Hippocampal formation (tissue), 2 donors: ENCODE measurements at regions not wholly inside any gene's neighbourhood (a gene's known extent, or its start where the extent isn't known, plus 50 kb on each side); places are given as distances from the start of the nearest gene placed in this dataset.

Experiments used
- DNase-seq, 2 donors: peaks; one replicate each; lab custom pipeline; 2025; lab: John Stamatoyannopoulos, UW

- DNase-seq: no peak
Observed at GRCh38 chr9:103625161-103625804, 468.8 kb upstream of the SMC2 start.

- DNase-seq: no peak
Observed at GRCh38 chr9:103627731-103628130, 466.4 kb upstream of the SMC2 start.

- DNase-seq: no peak
Observed at GRCh38 chr9:103649086-103649485, 445.0 kb upstream of the SMC2 start.

- no peak for DNase-seq
Observed at GRCh38 chr9:103658156-103658555, 436.0 kb upstream of the SMC2 start.

- DNase-seq: no peak
Observed at GRCh38 chr9:103660830-103661229, 433.3 kb upstream of the SMC2 start.

- DNase-seq: no peak
Observed at GRCh38 chr9:103661663-103662062, 432.4 kb upstream of the SMC2 start.

GRCh38 chr9:103669296-103669695 is 424.8 kb upstream of the SMC2 start:
- DNase-seq: no peak

- DNase-seq: no peak
Observed at GRCh38 chr9:103674271-103674670, 419.8 kb upstream of the SMC2 start.

GRCh38 chr9:103680581-103680980 is 413.5 kb upstream of the SMC2 start:
- no peak for DNase-seq

- DNase-seq: no peak
Observed at GRCh38 chr9:103681435-103681834, 412.7 kb upstream of the SMC2 start.

- no peak for DNase-seq
Observed at GRCh38 chr9:103700195-103700962, 393.7 kb upstream of the SMC2 start.

GRCh38 chr9:103702572-103702971 is 391.5 kb upstream of the SMC2 start:
- DNase-seq: no peak

GRCh38 chr9:103707181-103707580 is 386.9 kb upstream of the SMC2 start:
- DNase-seq: no peak

GRCh38 chr9:103709366-103709765 is 384.7 kb upstream of the SMC2 start:
- no peak for DNase-seq

GRCh38 chr9:103713631-103714030 is 380.5 kb upstream of the SMC2 start:
- DNase-seq: no peak

- DNase-seq: no peak
Observed at GRCh38 chr9:103714992-103715391, 379.1 kb upstream of the SMC2 start.

GRCh38 chr9:103721056-103721455 is 373.1 kb upstream of the SMC2 start:
- DNase-seq: no peak

GRCh38 chr9:103730866-103731265 is 363.2 kb upstream of the SMC2 start:
- no peak for DNase-seq

GRCh38 chr9:103731541-103731940 is 362.6 kb upstream of the SMC2 start:
- no peak for DNase-seq

GRCh38 chr9:103734471-103734870 is 359.6 kb upstream of the SMC2 start:
- no peak for DNase-seq

- no peak for DNase-seq
Observed at GRCh38 chr9:103755441-103755840, 338.7 kb upstream of the SMC2 start.

- no peak for DNase-seq
Observed at GRCh38 chr9:103755986-103756385, 338.1 kb upstream of the SMC2 start.

GRCh38 chr9:103757062-103757461 is 337.0 kb upstream of the SMC2 start:
- no peak for DNase-seq

GRCh38 chr9:103761466-103761865 is 332.6 kb upstream of the SMC2 start:
- DNase-seq: no peak
